ENCODE measurements at regions not wholly inside any gene's neighbourhood (a gene's known extent, or its start where the extent isn't known, plus 50 kb on each side); places are given as distances from the start of the nearest gene placed in this dataset.

DNA sequence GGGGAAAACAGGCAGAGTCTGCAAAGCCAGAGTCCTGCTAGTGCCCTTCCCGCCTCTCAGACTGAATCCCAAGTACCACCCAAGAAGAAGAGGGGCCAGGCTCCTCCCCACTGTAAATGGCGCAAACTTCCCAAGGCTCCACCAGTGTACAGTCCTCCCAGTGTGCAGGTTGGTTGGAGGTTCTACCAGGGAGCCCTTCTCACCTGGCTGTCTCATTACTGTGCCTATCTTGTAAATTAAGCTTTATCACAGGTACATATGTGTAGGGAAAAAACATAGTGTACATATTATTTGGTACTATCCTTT, 189.7 kb downstream of the FSCB start:
- H3K4me1 ChIP-seq (ENCODE audit: control insufficient read depth, extremely low read depth, insufficient read depth, low read length): no peaks in the 10 kb centered on the region
- no peak overlapping the region for H2AFZ ChIP-seq (ENCODE audit: low read length)
- H3K9ac ChIP-seq (ENCODE audit: insufficient read depth, low read length): no peak overlapping the region
- no peak overlapping the region for H3K4me2 ChIP-seq (ENCODE audit: extremely low read depth, insufficient read depth, low read length)
- TF ChIP-seq EZH2 (IDR thresholded peaks at IDR 0.05; ENCODE audit: low read length, missing control alignments): no peak
- TF ChIP-seq, protein P1, sequence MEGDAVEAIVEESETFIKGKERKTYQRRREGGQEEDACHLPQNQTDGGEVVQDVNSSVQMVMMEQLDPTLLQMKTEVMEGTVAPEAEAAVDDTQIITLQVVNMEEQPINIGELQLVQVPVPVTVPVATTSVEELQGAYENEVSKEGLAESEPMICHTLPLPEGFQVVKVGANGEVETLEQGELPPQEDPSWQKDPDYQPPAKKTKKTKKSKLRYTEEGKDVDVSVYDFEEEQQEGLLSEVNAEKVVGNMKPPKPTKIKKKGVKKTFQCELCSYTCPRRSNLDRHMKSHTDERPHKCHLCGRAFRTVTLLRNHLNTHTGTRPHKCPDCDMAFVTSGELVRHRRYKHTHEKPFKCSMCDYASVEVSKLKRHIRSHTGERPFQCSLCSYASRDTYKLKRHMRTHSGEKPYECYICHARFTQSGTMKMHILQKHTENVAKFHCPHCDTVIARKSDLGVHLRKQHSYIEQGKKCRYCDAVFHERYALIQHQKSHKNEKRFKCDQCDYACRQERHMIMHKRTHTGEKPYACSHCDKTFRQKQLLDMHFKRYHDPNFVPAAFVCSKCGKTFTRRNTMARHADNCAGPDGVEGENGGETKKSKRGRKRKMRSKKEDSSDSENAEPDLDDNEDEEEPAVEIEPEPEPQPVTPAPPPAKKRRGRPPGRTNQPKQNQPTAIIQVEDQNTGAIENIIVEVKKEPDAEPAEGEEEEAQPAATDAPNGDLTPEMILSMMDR (conservative IDR thresholded peaks at IDR 0.05 in 1 of 2, IDR thresholded peaks at IDR 0.05 in 1 of 2; ENCODE audit: low read depth in 1 of 2, low read length in 2 of 2): no peak
- H3K9me3 ChIP-seq (ENCODE audit: control insufficient read depth, insufficient read depth, low read depth, low read length): no peaks in the 10 kb centered on the region
- no peak for DNase-seq (ENCODE audit: low read depth in 2 of 2)
- H4K20me1 ChIP-seq (ENCODE audit: control insufficient read depth, extremely low read depth, insufficient read depth, low read length): no peaks in the 10 kb centered on the region
- no peaks in the 10 kb centered on the region for H3K36me3 ChIP-seq (ENCODE audit: control insufficient read depth, insufficient read depth, low read length)
- H3K4me3 ChIP-seq (replicated peaks in 1 of 4; ENCODE audit: control extremely low read depth in 1 of 4, insufficient read depth in 1 of 4, low read depth in 3 of 4, low read length in 4 of 4): no peak overlapping the region
- no peaks in the 10 kb centered on the region for H3K27me3 ChIP-seq (ENCODE audit: control insufficient read depth, insufficient read depth, low read length)
- no peaks in the 10 kb centered on the region for H3K79me2 ChIP-seq (ENCODE audit: control insufficient read depth, insufficient read depth, low read length)
- no peak overlapping the region for H3K27ac ChIP-seq (ENCODE audit: insufficient read depth, low read length)

DNA sequence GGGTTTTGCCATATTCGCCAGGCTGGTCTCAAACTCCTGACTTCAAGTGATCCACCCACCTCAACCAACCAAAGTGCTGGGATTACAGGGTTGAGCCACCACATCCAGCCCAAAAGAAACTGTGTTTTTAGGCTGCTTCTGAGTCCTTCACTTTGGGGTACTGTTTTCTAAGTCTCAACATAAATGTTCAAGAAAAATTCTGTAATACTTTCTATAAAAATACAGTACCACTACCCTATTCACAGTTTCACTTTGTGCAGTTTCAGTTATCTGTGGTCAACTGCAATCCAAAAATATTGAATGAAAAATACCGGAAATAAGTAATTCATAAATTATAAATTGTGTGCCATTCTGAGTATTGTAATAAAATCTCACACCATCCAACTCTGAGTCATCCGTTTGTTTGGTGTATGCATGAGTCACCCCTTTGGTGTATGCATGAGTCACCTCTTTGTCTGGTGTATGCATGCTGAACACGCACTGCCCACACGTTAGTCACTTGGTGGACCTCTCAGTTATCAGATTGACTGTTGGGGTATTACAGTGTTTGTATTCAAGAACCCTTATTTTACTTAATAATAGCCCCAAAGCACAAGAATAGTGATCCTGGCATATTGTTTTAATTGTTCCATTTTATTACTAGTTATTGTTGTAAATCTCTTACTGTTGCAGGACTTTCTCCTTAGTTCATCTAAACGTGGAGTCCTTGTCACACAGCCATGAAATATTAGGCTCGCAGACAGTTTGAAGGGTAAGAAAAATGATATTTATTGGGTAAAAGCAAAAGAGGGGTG, 190.2 kb downstream of the FSCB start:
- Histone ChIP-seq H3K4me3 (replicated peaks in 1 of 4; ENCODE audit: control extremely low read depth in 1 of 4, insufficient read depth in 1 of 4, low read depth in 3 of 4, low read length in 4 of 4) (no peak overlapping the region), H3K4me2 (ENCODE audit: extremely low read depth, insufficient read depth, low read length) (no peak overlapping the region), H3K9me3 (ENCODE audit: control insufficient read depth, insufficient read depth, low read depth, low read length) (no peaks in the 10 kb centered on the region), H3K4me1 (ENCODE audit: control insufficient read depth, extremely low read depth, insufficient read depth, low read length) (no peaks in the 10 kb centered on the region), H4K20me1 (ENCODE audit: control insufficient read depth, extremely low read depth, insufficient read depth, low read length) (no peaks in the 10 kb centered on the region), H2AFZ (ENCODE audit: low read length) (no peak overlapping the region), H3K27me3 (ENCODE audit: control insufficient read depth, insufficient read depth, low read length) (no peaks in the 10 kb centered on the region), H3K27ac (ENCODE audit: insufficient read depth, low read length) (no peak overlapping the region), H3K9ac (ENCODE audit: insufficient read depth, low read length) (no peak overlapping the region), H3K36me3 (ENCODE audit: control insufficient read depth, insufficient read depth, low read length) (no peaks in the 10 kb centered on the region), H3K79me2 (ENCODE audit: control insufficient read depth, insufficient read depth, low read length) (no peaks in the 10 kb centered on the region)
- TF ChIP-seq EZH2 (IDR thresholded peaks at IDR 0.05; ENCODE audit: low read length, missing control alignments): no peak
- peak; percentile 95 to 98 for DNase-seq (ENCODE audit: low read depth in 2 of 2)

- no peak overlapping the region for H3K27ac ChIP-seq (ENCODE audit: insufficient read depth, low read length)
Observed at GRCh38 chr14:44309331-44309730, 197.8 kb downstream of the FSCB start.

More at GRCh38 chr14:44309331-44309730, 197.8 kb downstream of the FSCB start:
- Histone ChIP-seq H2AFZ (ENCODE audit: low read length) (no peak overlapping the region), H3K9ac (ENCODE audit: insufficient read depth, low read length) (no peak overlapping the region), H3K36me3 (ENCODE audit: control insufficient read depth, insufficient read depth, low read length) (no peaks in the 10 kb centered on the region), H4K20me1 (ENCODE audit: control insufficient read depth, extremely low read depth, insufficient read depth, low read length) (no peaks in the 10 kb centered on the region), H3K4me2 (ENCODE audit: extremely low read depth, insufficient read depth, low read length) (no peak overlapping the region), H3K27me3 (ENCODE audit: control insufficient read depth, insufficient read depth, low read length) (no peaks in the 10 kb centered on the region), H3K79me2 (ENCODE audit: control insufficient read depth, insufficient read depth, low read length) (no peaks in the 10 kb centered on the region), H3K9me3 (ENCODE audit: control insufficient read depth, insufficient read depth, low read depth, low read length) (no peaks in the 10 kb centered on the region), H3K4me1 (ENCODE audit: control insufficient read depth, extremely low read depth, insufficient read depth, low read length) (no peaks in the 10 kb centered on the region), H3K4me3 (replicated peaks in 1 of 4; ENCODE audit: control extremely low read depth in 1 of 4, insufficient read depth in 1 of 4, low read depth in 3 of 4, low read length in 4 of 4) (no peak overlapping the region)
- no peak for TF ChIP-seq EZH2 (IDR thresholded peaks at IDR 0.05; ENCODE audit: low read length, missing control alignments)
- TF ChIP-seq, protein P1 (conservative IDR thresholded peaks at IDR 0.05 in 1 of 2, IDR thresholded peaks at IDR 0.05 in 1 of 2; ENCODE audit: low read depth in 1 of 2, low read length in 2 of 2): no peak
- DNase-seq (ENCODE audit: low read depth in 2 of 2): peak in 1 of 2 donors; percentile 0
